ENCODE measurements at regions not wholly inside any gene's neighbourhood (a gene's known extent, or its start where the extent isn't known, plus 50 kb on each side); places are given as distances from the start of the nearest gene placed in this dataset.

DNA sequence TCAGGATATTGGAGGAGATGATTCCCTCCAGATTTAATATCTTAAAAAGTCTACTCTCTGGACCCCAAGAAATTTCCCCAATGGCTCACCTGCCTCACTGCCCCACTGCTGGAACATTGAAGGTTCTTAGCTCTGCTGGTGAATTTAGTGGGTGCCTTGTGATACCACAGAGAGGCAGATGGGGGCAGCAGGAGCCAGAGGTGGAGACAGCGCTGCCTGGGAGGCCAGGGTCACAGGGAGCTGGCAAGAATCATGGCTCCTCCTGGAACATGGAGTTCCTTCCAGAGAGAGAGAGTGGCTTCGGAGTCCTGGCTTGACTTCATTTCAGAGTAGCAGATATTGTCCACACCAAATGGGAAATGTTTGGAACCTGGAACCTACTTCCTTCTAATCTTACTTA, 263.5 kb upstream of the CFAP20DC start:
- DNase-seq (ENCODE audit: insufficient read length, low spot score) (no peak), FAIRE-seq (no peak)

DNA sequence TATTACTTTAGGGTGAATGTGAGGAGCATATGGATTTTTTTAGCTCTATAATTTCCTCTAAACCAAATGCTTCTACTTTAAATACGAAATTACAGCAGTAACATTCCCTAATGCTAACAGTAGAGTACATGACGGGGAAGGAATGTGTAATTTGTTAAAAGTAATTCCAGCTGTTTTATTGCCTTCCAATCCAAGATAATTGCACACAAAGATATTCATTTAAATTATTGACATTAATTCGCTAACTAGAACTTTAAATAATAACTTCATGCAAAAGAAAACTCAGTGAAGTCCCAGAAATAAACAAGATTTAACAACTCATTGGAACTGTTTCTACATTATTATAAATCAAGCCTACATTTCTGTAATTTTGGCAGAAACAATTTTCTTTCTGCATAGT, 261.4 kb upstream of the CFAP20DC start:
- FAIRE-seq, result no peak

DNA sequence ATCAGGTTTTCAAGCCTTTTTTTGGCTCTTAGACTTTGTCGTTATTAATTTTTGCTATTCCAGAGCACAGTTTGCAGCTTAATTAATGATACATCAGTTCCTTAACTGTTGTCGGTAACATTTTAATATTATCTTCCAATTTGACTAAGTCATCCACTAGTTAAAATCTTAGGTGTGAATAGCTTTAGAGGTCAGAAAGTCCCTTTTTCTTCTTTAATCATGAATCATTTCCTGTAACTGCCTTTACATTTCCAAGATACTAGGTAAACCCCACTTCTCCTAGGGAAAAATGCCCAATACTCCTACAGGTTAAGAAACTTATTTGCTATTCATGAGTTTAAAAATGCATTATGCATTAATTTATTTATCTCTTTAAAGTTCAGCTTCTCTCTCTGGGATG, 260.9 kb upstream of the CFAP20DC start:
- DNase-seq (ENCODE audit: insufficient read length, low spot score) (no peak), FAIRE-seq (no peak)

More for the DNA sequence above, 261.4 kb upstream of the CFAP20DC start:
- no peak for DNase-seq (ENCODE audit: insufficient read length, low spot score)

DNA sequence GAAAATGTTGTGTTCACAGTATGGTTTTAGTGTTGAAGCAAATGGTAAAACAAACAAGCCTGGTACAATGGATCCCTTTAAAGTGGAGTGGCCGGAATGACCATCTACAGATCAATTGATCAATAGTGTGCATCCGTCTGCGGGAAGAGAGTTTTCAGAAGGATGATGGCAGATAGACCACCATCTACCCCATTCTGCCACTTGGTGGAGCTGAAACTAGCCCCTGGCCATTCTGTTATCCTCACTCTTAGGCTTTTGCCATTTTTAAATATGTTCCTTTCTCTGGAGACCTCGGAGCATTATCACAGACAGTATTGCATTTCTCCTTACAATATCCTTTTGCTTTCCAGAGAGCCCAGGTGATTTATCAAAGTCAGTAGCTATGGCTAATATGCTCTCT, 258.9 kb upstream of the CFAP20DC start:
- FAIRE-seq (no peak), DNase-seq (ENCODE audit: insufficient read length, low spot score) (no peak)

DNA sequence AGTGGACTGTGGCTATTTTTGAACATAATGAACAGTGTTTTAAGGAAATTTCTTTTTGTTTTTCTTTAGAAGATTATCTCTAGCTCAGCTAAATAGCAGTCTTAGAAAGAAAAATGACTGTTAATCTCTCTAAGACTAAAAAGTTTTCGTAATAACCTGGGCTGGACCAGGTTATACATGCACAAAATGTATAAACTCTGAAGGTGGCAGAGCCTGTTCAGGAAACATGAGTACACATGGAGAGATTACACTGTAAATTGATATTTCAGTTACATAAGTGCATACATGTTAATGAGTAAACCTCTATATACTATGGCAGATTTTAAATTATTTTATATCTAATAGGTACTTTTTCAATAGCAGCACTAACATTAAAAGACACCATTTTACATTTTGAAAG, 258.2 kb upstream of the CFAP20DC start:
- no peak for FAIRE-seq
- DNase-seq (ENCODE audit: insufficient read length, low spot score), result no peak

DNA sequence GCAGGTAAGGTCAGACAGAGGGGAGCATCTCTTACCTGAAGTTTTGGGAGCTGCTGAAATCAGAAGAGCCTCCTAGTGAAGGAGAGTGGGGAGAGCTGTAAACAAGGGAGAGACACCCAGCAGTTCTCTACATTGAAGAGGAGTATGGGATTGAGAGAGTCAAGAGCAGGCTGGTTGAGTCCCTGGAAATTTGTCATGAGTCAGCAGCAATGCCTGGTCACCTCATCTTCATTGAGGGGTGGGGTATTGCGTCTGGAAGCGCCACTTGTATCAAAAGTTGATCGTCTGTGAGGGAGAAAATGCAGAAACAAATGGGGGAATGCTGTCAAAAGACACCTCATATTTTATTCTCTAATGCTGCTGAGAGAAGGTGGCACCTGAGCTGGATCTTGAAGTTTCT, 256.6 kb upstream of the CFAP20DC start:
- FAIRE-seq (no peak), DNase-seq (ENCODE audit: insufficient read length, low spot score) (no peak)

DNA sequence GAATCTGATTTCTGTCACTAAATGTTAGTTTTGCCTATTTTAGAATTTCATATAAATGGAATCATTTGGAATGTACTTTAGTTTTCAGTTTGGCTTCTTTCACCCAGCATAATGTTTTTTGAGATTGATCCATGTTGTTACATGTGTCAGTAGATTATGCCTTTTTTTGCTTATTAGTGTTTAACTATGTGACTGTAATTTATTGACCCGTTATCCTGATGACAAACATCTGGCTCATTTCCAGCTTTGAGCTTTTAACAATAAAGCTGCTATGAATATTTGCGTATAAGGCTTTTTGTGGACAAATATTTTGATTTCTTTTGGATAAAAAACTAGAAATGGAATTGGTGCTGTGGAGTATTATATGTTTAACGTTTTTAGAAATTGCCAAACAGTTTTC, 254.5 kb upstream of the CFAP20DC start:
- no peak for FAIRE-seq

DNA sequence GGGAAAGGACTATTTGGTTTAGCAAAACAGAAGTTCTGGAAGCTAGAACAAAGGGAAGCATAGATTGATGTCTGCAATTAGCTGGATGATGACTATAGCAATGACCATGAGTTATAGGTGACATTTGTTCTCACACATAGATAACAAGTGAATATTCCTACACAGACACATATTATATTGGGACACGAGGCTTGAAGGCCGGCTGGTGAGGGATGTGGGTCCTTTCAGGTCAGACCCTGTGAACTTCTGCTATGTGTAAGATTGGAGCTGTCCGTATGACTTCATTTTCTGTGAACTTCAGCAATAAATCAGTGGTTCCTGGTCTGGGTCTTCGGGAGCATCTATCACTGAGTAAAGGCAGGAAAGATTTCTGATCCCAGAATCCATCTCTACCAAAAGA, 253.6 kb upstream of the CFAP20DC start:
- DNase-seq (ENCODE audit: insufficient read length, low spot score) (no peak), FAIRE-seq (no peak)

More for the DNA sequence above, 254.5 kb upstream of the CFAP20DC start:
- DNase-seq (ENCODE audit: insufficient read length, low spot score), result no peak

DNA sequence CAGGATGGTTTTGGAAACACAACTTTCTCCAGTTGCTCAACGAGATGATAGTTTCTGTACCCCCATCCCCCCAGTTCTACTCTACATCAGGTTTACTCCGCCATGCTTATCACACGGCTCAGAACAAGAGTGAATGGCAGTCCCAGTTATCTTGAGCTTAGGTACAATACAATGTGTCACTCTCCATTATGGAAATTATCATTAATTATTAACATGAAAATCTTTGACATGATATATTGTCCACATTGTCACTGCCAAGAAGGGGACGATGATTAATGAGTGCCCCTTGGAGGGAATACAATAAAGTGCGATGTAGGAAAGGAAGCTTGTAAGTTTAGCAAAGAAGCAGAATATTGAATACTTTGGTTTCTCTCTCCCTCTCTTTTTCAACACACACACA, 252.6 kb upstream of the CFAP20DC start:
- FAIRE-seq, result no peak
- no peak for DNase-seq (ENCODE audit: insufficient read length, low spot score)

DNA sequence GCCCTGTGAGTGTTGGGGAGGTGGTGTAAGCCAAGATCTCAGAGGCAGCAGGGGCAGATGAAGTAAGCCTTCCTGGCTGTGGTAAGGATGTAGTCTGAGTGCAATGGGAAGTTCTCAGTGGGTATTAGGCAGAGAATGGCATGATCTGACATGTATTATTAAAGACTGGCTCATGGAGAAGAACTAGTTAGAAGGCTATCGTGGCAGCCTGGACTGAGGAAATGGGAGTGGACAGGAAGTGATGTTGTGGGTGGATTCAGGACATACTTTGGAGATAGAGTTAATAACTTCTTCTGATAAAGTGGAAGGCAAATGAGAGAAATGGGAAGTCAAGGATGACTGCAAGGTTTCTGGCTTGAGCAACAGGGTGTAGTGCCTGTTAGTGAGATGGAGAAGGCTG, 250.9 kb upstream of the CFAP20DC start:
- FAIRE-seq, result no peak
- DNase-seq (ENCODE audit: insufficient read length, low spot score), result no peak

DNA sequence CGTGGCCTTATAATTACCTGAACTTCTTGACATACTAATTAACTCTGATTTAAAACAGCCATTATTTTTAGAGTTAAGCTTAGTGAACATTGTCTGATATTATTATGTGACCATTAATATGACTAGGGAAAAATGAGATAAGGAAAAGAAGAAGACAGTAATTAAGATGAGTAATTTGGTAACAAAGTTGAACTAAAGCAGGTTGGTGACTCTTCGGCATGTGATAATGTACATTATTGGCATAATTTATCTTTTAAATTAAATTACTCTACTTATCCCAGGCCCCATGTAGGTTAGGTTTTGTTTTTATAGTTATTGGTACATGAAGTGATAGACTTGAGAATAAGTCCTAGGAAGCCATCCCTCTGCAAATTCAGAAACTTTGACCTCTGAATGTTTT, 249.7 kb upstream of the CFAP20DC start:
- FAIRE-seq (no peak), DNase-seq (ENCODE audit: insufficient read length, low spot score) (no peak)

DNA sequence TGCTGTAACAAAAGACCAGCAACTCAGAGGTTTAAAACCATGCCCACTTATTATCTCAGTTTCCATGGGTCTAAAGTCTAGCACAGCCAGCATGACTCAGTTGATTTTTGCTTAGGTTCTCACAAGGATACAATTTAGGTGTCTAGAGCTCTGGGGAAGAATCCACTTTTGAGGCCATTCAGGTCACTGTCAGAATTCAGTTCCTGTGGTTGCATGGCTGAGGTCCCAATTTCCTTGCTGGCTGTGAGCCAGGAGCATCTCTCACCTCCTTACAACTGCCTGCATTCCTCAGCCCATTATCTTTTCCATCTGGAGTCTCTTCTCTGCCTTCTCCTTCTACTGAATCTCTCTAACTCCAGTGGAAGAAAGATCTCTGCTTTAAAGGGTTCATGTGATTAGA, 240.5 kb upstream of the CFAP20DC start:
- no peak for FAIRE-seq
- DNase-seq (ENCODE audit: insufficient read length, low spot score), result no peak

DNA sequence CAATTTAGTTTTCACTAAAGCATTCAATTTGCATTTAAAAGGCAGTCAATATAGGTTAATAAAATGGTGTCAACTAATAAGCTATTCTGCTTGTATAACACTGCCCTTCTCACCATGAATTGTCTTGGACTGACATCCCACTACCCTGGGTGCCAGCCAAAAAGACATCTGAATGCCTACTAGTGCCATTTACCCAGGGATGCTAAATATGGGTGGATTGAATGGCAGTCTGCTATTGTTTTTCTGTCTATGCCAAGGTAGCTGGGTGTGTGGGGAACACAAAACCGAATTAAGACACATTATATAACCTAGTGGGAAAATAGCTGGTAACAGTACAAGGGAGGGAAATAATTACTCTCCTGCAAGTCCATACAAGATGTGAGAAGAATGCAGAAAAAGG, 240.0 kb upstream of the CFAP20DC start:
- FAIRE-seq (no peak), DNase-seq (ENCODE audit: insufficient read length, low spot score) (no peak)

DNA sequence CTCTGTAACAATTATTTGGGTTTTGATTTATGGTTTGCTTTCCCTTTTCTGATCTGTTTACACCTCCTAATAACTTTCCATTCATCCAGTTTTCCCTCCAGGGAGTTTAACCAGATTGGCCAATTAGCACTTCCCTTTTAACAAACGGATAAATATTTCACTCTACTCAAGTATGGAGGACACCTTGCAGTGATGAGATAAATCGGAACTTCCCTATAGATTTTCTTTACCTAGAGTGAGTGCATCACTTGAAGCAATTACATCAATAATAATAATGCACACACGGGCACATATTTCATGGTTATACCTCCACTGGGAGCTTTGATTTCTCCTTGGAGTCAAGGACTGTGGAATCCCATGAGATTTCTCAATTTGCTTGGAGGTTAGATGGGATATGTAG, 239.1 kb upstream of the CFAP20DC start:
- DNase-seq (ENCODE audit: insufficient read length, low spot score) (no peak), FAIRE-seq (no peak)

DNA sequence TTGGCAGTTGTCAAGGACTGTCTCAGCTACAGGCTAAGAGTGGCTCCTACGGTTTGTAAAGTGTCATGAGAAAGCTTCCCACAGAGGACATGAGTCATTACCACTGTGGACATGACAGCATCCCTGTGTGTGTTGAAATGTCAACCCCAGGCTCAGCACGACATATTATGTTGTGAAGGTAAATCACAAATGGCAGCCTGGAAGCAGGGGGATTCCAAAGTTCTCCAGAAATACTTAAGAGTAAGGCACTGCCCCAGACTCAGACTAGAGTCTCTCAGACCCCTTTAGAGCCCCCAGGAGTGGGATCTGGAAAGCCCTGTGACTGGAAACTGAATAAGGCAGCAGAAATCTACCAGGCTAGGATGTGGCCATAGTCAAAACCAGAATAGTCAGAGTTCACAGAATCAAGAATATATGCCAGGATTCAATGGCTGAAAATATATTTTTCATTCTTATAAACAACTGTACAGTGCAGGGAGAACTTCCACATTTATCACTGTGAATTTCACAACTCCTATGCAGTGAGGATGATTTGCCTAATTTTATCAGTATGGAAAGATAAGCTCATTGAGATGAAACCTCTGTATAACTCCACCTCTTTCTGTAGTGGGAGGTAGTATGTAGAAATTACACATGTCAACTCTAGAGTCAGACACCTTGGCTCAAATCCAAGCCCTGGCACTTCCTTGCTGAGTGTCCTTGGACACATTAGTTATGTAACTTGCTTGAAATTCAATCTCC, 237.1 kb upstream of the CFAP20DC start:
- FAIRE-seq, result no peak
- DNase-seq (ENCODE audit: insufficient read length, low spot score), result no peak

DNA sequence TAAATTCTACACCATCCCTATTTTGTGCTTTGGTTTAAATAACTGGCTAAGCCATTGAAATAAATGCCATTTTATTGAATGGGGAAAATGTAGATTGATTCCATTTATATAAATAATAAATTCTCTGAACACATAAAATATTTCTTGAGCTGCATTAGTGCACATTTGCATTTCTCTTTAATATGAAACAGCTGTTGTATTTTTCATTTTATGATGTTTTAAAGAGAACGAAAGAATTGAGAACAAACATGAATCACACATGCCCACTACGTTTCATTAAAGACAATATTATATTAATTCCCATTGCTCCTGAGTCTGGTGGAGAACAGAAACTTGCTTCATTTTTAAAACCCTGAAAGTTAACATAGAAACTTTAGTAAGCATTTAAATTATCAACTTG, 235.7 kb upstream of the CFAP20DC start:
- DNase-seq (ENCODE audit: insufficient read length, low spot score), result no peak
- FAIRE-seq, result no peak

DNA sequence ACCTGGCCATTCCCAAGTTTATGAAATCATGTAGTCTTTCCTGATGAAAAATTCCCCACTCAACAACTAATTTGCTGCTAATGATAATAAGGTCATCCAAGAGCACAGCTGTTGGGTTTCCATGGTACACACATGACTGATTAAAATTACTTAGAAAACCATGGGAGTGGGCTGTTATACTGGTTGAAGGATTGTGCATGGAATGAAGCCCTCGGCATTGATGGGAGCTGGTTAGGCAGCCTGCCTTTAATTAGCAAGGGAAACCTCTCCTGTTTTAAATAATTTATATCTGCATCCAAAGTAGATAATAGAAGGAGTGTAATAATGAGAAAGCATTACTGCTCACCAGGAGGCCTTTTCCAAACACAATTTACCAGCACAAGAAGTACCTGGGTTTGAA, 235.1 kb upstream of the CFAP20DC start:
- no peak for FAIRE-seq
- DNase-seq (ENCODE audit: insufficient read length, low spot score), result no peak

DNA sequence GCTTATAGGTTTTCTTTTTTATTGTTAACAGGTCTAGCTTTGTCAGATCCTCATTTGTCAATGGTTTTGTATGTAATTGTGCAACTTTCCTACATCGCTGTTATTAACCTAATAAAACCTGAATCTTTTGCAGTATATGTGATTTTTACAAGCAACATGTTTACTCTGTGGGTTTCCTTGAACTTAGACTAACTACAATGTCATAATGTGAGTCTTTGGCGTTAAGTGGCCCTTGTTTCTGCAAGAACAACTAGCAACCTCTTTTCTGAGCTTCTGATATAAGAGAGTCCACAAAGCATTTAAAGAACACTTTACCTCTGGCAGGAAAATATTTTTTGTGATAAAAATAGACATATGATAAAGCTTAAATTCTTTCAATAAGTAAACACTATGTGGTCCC, 230.3 kb upstream of the CFAP20DC start:
- FAIRE-seq, result no peak
- no peak for DNase-seq (ENCODE audit: insufficient read length, low spot score)

DNA sequence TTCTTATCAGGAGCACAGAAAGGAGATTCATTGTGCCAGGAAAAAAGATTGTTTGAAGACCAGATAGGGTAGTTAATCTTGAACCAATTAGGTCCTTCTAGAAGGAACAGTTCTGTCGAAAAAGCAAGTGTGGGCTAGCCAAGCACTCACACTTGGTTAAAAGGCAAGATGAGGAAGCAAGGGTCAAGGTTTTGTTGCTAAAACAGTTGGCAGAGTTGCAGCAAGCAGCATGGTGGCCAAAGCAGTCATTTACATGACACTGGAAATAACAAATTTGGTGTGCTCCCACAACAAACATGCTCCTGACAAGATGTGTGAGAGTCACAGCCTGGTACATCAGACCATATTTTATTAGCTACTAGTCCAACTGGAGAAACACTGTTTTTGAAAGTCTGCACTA, 228.0 kb upstream of the CFAP20DC start:
- no peak for FAIRE-seq
- no peak for DNase-seq (ENCODE audit: insufficient read length, low spot score)

DNA sequence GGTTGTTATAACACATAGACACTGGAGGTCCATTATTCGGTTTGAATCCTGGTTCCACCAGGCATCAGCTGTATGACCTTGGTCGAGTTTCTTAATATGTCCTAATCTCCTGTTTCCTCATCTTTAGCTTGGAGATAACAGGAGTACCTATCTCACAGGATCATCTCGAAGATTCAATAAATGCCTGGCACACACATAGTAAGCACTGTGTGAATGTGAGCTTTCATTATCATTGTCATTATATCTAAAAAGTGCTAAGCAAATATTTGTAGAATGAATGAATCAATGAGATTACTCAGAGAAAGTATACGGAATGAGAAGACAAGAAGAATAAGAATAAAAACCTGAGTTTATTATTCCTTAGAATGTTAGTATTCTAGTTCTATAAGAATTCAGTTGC, 227.4 kb upstream of the CFAP20DC start:
- FAIRE-seq (no peak), DNase-seq (ENCODE audit: insufficient read length, low spot score) (no peak)

DNA sequence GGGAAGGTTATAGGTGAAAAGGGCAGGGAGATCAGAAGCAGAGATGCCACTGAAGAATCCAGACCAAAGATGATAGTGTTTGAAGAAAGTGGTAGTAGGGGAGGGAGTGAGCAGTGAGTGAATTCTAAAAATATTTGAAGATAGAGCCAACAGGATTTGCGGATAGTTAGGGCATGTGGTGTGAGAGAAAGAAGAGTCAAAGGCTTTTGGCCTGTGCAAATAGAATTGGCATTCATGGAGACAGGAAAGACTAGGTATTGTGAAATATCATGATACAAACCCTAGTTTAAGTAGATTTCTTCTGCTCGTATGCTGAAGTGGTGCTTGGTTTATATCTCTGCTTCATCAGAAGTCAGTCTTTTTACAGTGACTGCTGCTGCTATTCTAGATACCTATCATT, 224.2 kb upstream of the CFAP20DC start:
- no peak for DNase-seq (ENCODE audit: insufficient read length, low spot score)

DNA sequence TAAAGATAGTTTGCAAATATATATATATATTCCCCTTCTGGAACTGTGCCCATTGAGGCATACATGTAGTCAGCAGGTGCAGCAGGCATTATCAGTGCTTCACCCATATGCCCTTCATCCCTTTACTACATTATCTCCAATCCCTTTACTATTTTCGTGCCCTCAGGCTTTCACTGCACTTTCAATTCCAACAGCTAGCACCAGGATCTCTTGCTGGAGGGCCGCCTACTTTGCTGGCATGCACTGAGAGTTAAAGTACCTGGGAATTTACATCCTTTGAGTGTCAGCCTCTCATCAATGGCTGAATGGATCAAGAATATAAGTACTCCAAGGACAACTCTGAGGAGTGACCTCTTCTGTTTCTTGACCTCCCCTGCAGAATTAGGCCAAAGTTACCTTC, 222.1 kb upstream of the CFAP20DC start:
- DNase-seq (ENCODE audit: insufficient read length, low spot score) (no peak), FAIRE-seq (no peak)

More for the DNA sequence above, 224.2 kb upstream of the CFAP20DC start:
- FAIRE-seq, result no peak

DNA sequence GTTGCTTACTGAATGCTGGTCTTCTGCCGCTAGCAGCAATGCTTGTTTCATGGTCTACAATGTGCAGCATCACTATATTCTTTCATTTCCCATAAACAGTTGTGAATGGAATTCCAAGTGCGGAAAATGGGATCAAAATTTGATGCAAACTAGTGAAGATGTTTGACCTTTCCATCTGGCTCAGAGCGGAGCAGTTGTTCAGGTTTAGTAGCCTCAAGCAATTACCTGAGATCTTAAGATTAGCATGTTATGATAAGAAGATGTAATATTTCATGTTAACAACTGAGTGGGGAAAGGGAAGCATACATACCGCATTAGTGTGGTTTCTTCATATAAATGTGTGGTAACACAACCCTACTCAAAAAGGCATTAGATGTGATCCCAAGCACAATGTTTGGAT, 221.1 kb upstream of the CFAP20DC start:
- DNase-seq (ENCODE audit: insufficient read length, low spot score) (no peak), FAIRE-seq (no peak)

Data from HTR-8/SVneo (cell line).